Glomerular endothelial cell (primary cell): ENCODE measurements at regions not wholly inside any gene's neighbourhood (a gene's known extent, or its start where the extent isn't known, plus 50 kb on each side); places are given as distances from the start of the nearest gene placed in this dataset.
"Not testable (repeated sequence)": the region's sequence is repeated elsewhere in the genome, so short reads cannot be mapped to it uniquely, and the experiment has no call there.

Experiments used
- DNase-seq: peaks from one replicate; pipeline ENCODE4 v3.0.0-alpha.2; 2011; ENCODE audit warnings: low read depth, low spot score; ENCODE audit errors: extremely low read depth

DNA sequence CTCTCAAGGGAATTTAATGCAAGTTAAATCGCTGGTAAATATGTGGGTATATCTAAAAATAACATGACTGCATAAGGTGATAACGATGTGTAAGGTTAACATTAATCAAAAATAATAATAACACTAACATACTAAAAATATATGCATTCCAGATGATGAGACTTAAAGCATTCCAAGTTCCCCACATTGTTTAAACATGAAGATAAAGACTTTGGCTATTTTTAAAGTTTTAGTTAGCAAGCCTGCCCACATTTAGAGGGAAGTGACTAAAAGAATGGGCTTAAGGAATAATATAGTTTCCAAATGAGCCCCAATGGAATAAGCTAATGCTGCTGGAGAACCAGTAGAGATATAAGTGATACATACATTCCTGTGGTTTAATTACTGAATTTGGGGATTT, 941.3 kb downstream of the TBC1D32 start:
- DNase-seq = no peak

DNA sequence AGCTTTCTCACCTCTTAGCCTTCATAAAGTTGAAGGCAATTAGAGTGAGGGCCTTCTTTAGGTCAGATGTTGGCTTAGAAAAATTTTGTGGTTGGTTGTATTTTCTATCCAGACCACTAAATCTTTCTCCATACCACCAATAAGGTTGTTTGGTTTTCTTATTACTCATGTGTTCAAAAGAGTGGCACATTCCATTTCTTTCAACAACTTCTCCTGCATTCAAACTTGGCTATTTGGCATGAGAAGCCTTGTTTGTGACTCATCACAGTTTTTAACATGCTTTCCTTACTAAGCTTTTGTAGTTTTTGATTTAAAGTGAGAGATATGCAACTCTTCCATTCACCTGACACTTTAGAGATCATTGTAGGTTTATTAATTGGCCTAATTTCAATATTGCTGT, 949.6 kb downstream of the TBC1D32 start:
- DNase-seq = no peak

DNA sequence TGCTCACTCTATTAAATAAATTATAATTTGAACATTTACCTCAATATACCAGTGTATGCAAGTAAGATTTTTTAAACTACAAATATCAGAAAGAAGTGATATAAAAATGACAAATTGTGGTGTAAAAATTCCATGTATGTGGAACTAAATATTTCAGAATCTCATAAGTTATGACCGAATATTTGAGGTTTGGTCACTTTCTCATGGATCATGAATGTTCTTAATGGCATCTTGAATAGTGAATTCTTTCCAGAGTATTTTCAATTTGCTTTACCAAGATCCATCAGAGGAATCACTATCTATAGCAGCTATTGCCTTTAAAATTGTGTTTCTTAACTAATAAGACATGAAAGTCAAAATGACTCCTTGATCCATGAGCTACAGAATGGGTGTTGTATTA, 950.6 kb downstream of the TBC1D32 start:
- no peak for DNase-seq

GRCh38 chr6:120378582-120379220, 955.6 kb downstream of the TBC1D32 start:
- DNase-seq = no peak

- DNase-seq = no peak
These were observed 961.1 kb downstream of the TBC1D32 start for GRCh38 chr6:120373185-120373584.

DNA sequence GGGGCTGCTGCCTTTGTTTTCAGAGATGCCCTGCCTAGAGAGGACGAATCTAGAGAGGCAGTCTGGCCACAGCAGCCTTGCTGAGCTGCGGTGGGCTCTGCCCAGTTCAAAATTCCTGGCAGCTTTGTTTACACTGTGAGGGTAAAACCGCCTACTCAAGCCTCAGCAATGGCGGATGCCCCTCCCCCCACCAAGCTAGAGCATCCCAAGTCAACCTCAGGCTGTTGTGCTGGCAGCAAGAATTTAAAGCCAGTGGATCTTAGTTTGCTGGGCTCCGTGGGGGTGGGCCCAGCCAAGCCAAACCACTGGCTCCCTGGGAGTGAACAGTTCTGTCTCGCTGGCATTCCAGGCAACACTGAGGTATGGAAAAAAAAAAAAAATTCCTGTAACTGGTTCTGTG, 970.9 kb downstream of the TBC1D32 start:
- no peak for DNase-seq

- not testable (repeated sequence) for DNase-seq
These were observed 975.7 kb downstream of the TBC1D32 start for GRCh38 chr6:120358535-120358934.

- no peak for DNase-seq
These were observed 976.8 kb downstream of the TBC1D32 start for GRCh38 chr6:120357447-120357846.

GRCh38 chr6:120355822-120356221, 978.5 kb downstream of the TBC1D32 start:
- DNase-seq = no peak

- DNase-seq = no peak
These were observed 979.7 kb downstream of the TBC1D32 start for GRCh38 chr6:120354452-120355098.

DNA sequence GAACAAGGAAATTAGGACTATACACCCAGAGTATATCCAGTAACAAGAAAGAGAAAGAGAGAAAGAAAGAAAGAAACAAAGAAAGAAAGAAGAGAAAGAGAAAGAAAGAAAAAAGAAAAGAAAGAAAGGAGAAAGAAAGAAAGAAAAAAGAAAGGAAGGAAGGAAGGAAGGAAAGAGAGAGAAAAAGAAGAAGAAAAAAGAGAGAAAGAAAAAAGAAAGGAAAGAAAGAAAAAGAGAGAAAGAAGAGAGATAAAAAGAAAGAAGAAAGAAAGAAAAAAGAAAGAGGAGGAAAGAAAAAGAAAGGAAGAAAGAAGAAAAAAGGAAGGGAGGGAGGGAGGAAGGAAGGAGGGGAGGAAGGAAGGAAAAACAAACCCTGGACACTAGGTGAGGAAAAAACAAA, 981.8 kb downstream of the TBC1D32 start:
- DNase-seq = no peak

- no peak for DNase-seq
These were observed 985.4 kb downstream of the TBC1D32 start for GRCh38 chr6:120348926-120349325.

DNA sequence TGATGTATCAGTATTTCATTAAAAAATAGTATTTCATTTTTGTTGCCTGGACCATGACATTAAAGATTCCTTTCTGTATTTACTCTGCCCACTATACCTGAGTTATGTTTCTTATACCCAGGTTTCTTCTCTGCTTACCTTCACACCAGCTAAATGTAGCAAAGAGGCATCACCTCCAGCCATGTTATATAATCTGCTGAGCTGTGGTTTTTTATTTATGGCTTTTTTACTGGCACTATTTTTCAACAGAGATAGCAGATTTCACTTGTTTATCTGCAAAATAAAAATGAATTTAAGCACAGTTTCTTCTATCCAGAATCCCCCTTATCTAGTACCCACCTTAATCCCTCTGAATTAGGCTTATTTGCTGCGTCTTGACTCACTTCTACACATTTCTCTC, 979.0 kb upstream of the MAN1A1 start:
- DNase-seq = no peak

- no peak for DNase-seq
These were observed 971.1 kb upstream of the MAN1A1 start for GRCh38 chr6:120320481-120321162.

GRCh38 chr6:120304223-120304622, 954.7 kb upstream of the MAN1A1 start:
- DNase-seq = no peak

- DNase-seq = no peak
These were observed 954.0 kb upstream of the MAN1A1 start for GRCh38 chr6:120303527-120303926.

DNA sequence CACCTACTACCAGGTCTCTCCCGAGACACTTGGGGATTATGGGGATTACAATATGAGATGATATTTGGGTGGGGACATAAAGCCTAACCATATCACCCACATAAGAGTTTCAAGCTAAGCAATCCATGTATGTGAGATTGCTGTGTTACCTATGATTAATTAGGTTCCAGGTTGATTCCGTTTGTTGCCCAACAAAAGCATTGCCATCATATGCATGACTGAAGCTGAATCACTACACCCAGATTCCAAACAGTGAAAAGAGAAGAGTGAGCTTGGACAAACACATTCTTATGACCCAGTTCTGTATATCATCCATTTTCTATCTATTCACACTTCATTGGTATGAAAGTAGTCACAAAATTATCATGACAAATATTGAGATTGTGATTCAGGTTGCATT, 952.5 kb upstream of the MAN1A1 start:
- DNase-seq = no peak

GRCh38 chr6:120290964-120291363, 941.4 kb upstream of the MAN1A1 start:
- no peak for DNase-seq

DNA sequence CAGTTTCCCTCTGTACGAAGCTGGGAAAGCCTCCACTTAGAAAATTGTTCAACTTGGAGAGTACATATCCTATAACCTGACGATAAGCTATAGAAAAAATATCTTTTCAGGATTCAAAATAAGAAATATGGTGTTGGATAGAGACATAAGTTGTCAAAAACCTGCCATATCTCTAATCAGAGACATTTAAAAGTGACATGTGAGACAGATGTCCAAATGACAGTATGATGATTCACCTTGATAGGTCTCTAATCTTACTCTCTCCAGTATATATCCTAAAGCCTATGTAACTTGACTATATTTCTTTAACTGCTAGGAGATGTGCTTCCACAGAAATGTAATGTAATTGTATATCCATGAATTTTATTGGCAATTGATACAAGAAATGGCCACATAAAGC, 932.4 kb upstream of the MAN1A1 start:
- DNase-seq = no peak

DNA sequence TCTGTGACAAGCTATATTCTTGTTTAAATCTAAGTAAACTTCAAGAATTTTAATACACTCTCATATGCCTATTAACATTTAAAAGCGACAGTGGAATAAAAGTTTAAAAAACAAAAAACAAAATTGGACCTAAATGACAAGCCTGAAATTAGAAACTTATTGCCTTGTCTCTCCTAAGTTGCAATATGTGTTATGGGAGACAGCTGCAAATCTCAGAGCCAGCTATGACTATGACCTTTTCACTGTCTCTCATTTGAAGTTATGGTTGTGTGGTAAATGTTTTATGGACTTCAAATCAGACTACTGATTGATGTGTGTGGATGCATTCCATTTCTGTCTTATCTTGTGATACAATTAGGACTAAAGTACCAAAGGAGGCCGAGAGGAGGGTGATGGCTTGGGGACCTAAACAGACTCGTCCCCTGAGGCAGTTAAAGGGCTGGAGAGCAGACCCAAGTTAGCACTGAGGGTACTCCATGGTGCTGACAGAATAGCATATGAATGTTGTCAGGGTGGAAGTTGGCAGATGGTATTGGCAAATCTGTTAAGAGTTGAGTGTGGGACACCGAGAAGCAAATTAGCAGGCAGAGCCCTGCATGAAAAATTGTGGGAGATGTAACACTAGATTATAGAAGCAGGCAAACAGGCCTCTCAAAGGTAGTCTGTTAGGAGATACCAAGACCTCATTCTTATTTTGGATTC, 930.1 kb upstream of the MAN1A1 start:
- no peak for DNase-seq

DNA sequence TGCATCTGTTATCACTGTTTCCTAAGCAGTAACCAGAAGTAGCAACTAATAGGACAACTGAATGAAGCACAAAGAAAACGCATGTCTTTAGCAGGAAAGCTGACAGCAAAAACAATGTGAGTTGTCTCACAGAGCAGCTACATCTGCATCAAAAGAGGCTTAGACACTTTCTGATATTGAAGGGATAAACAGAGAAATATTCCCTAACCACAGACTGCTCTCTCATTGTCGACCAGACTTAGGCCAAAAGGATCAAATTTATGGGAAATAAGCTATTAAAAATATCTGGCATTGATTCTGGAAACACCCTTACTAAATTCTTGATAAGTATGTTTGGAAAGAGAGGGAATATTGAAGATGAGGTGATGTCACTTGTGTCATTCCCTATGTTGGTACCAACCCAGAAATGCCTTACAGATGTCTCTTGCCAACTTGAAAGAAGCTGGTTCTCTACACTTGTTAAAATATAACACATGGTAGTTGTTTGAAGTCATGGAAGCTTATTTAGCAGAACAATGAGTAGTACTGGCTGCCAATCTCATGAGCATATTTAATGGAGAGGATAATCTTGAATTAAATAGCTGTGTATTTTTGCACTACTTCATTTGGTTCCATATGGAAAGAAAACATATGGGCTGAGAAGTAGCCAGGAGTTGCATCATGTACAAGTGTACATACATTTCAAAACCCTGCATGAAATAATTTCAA, 929.3 kb upstream of the MAN1A1 start:
- DNase-seq = no peak
